CD14-positive monocyte (primary cell): ENCODE measurements at regions not wholly inside any gene's neighbourhood (a gene's known extent, or its start where the extent isn't known, plus 50 kb on each side); places are given as distances from the start of the nearest gene placed in this dataset.

Experiments used
- DNase-seq, 3 donors: peaks; one replicate each; pipeline ENCODE4 v3.0.0-alpha.2; 2011 to 2022
- H2AFZ ChIP-seq: 2 replicates; pipeline ENCODE4 v1.6.0; 2012; ENCODE audit warnings: mild to moderate bottlenecking, low read depth, low read length, inconsistent platforms; ENCODE audit not compliant: insufficient read depth, poor library complexity, severe bottlenecking
- H3K27ac ChIP-seq, 2 donors: 1 replicate in 1 of 2; 2 replicates in 1 of 2; pipeline ENCODE4 v1.5.1; 2012 to 2013; ENCODE audit warnings: low read length in 2 of 2, control low read depth in 1 of 2, inconsistent platforms in 1 of 2, low read depth in 1 of 2, mild to moderate bottlenecking in 1 of 2
- H3K27me3 ChIP-seq, 2 donors: one replicate each; pipeline versions ENCODE4 v1.6.0 to v1.6.1; 2011 to 2013; ENCODE audit warnings: low read length in 2 of 2; ENCODE audit not compliant: control insufficient read depth in 2 of 2, insufficient read depth in 2 of 2
- H3K36me3 ChIP-seq, 2 donors: replicated peaks in 1 of 2; 1 replicate in 1 of 2; 2 replicates in 1 of 2; pipeline versions ENCODE4 v1.5.1 to v1.6.1; 2012 to 2013; ENCODE audit warnings: low read length in 2 of 2, control low read depth in 1 of 2, inconsistent platforms in 1 of 2, mild to moderate bottlenecking in 1 of 2; ENCODE audit not compliant: insufficient read depth in 2 of 2, control insufficient read depth in 1 of 2
- H3K4me1 ChIP-seq, 2 donors: 1 replicate in 1 of 2; 2 replicates in 1 of 2; pipeline versions ENCODE4 v1.5.1 to v1.6.1; 2012 to 2013; ENCODE audit warnings: low read length in 2 of 2, control low read depth in 1 of 2, inconsistent platforms in 1 of 2, mild to moderate bottlenecking in 1 of 2, moderate library complexity in 1 of 2; ENCODE audit not compliant: insufficient read depth in 2 of 2, control insufficient read depth in 1 of 2
- H3K4me2 ChIP-seq: replicated peaks from 2 replicates; pipeline ENCODE3; 2012; ENCODE audit warnings: low read length, moderate library complexity, mild to moderate bottlenecking; ENCODE audit not compliant: poor library complexity, severe bottlenecking; ENCODE audit errors: extremely low read depth
- H3K4me3 ChIP-seq, 3 experiments: fragments of 200-600 bp in 1 of 3; sonication (generic) in 1 of 3; replicated peaks in 1 of 3; 1 replicate in 2 of 3; 2 replicates in 1 of 3; pipeline ENCODE4 v1.5.1; 2011 to 2013; ENCODE audit warnings: low read length in 3 of 3, mild to moderate bottlenecking in 3 of 3, control low read depth in 2 of 3, low read depth in 2 of 3, inconsistent platforms in 1 of 3, moderate library complexity in 1 of 3
- H3K79me2 ChIP-seq: 2 replicates; pipeline ENCODE4 v1.6.0; 2012; ENCODE audit warnings: mild to moderate bottlenecking, control low read depth, inconsistent platforms, low read length, moderate library complexity; ENCODE audit not compliant: insufficient read depth
- H3K9ac ChIP-seq: 2 replicates; pipeline ENCODE4 v1.6.0; 2017; ENCODE audit warnings: low read length, mild to moderate bottlenecking; ENCODE audit not compliant: insufficient read depth, poor library complexity, severe bottlenecking
- H3K9me3 ChIP-seq, 2 donors: replicated peaks in 1 of 2; 1 replicate in 1 of 2; 2 replicates in 1 of 2; pipeline versions ENCODE4 v1.5.1 to v1.6.1; 2012 to 2013; ENCODE audit warnings: low read length in 2 of 2, control low read depth in 1 of 2; ENCODE audit not compliant: control insufficient read depth in 1 of 2, insufficient read depth in 1 of 2
- H4K20me1 ChIP-seq: 2 replicates; pipeline ENCODE4 v1.6.0; 2012; ENCODE audit warnings: mild to moderate bottlenecking, low read length, control low read depth, moderate library complexity; ENCODE audit not compliant: insufficient read depth
- H3K27ac Mint-ChIP-seq, 7 donors: one replicate each; pipeline ENCODE4 v1.8.0; 2020; ENCODE audit warnings: mild to moderate bottlenecking in 7 of 7, mixed read lengths in 7 of 7, moderate library complexity in 6 of 7, inconsistent platforms in 2 of 7
- H3K27me3 Mint-ChIP-seq, 3 donors: one replicate each; pipeline ENCODE4 v1.8.0; 2021 to 2022; ENCODE audit warnings: low read depth in 3 of 3, mild to moderate bottlenecking in 3 of 3, mixed read lengths in 3 of 3, moderate library complexity in 3 of 3, inconsistent platforms in 1 of 3
- H3K36me3 Mint-ChIP-seq, 2 donors: one replicate each; pipeline ENCODE4 v1.8.0; 2020; ENCODE audit warnings: mixed read lengths in 2 of 2, inconsistent platforms in 1 of 2, mild to moderate bottlenecking in 1 of 2
- H3K4me1 Mint-ChIP-seq: one replicate; pipeline ENCODE4 v1.8.0; 2020; ENCODE audit warnings: mild to moderate bottlenecking, mixed read lengths
- H3K4me3 Mint-ChIP-seq, 2 donors: one replicate each; pipeline ENCODE4 v1.8.0; 2020; ENCODE audit warnings: mild to moderate bottlenecking in 2 of 2, mixed read lengths in 2 of 2, moderate library complexity in 1 of 2
- H3K9me3 Mint-ChIP-seq, 7 donors: one replicate each; pipeline ENCODE4 v1.8.0; 2020 to 2022; ENCODE audit warnings: mixed read lengths in 7 of 7, mild to moderate bottlenecking in 6 of 7, moderate library complexity in 6 of 7, inconsistent platforms in 2 of 7
- WGBS: methylation state at CpG from one replicate; pipeline ENCODE4 v1.1.5; 2013; ENCODE audit warnings: missing lambda C conversion rate; ENCODE audit not compliant: insufficient coverage; 5-methylcytosine and 5-hydroxymethylcytosine counted together
- intact Hi-C, 2 donors: fragments of 100-400 bp; cut with micrococcal nuclease; formaldehyde crosslinking; loops; one replicate each; pipeline versions ENCODE4 v1.15.0 to v1.15.1; 2023
- TF ChIP-seq, protein P1 (sequence below): fragments of 200-600 bp; IDR thresholded peaks from one replicate; pipeline ENCODE4 v1.8.0; 2022; ENCODE audit warnings: antibody characterized with exemption, mild to moderate bottlenecking

DNA sequence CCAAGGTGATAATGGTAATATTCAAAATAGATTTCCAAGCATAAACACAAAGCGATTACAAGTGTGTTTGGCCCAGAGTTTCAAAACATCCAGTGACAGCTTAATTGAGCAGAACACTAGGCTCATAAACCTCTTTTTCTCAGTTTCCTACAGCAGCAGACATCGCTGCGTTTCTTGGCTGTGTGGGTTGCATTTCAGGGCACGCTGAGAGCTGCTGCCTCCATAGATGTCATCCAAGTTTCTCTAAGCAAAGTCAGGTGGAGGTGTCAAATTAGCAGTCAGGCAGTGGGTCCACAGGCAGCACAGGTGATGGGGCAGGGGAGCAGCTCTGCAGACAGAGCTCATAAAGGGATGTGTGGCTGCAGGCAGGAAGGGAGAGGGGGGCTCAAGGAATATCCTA lies 50.5 kb upstream of the COL13A1 start:
- Histone ChIP-seq H3K27me3 (no peaks in the 10 kb centered on the region), H2AFZ (no peak overlapping the region), H3K9ac (no peak overlapping the region), H4K20me1 (no peaks in the 10 kb centered on the region), H3K36me3 (no peaks in the 10 kb centered on the region), H3K4me2 (no peak overlapping the region), H3K4me1 (no peaks in the 10 kb centered on the region), H3K27ac (no peak overlapping the region), H3K79me2 (no peaks in the 10 kb centered on the region), H3K9me3 (no peaks in the 10 kb centered on the region), H3K4me3 (no peak overlapping the region)
- Mint-ChIP-seq H3K4me1 (no peaks in the 10 kb centered on the region), H3K27me3 (peaks cover 3 to 13% (median 11%) of the 10 kb centered on the region in 3 donors), H3K36me3 (no peaks in the 10 kb centered on the region), H3K4me3 (peak overlapping the region in 1 of 2 donors; percentile 19), H3K27ac (no peak overlapping the region), H3K9me3 (peaks cover 0 to 2% (median 0%) of the 10 kb centered on the region in 7 donors)
- TF ChIP-seq, protein P1, sequence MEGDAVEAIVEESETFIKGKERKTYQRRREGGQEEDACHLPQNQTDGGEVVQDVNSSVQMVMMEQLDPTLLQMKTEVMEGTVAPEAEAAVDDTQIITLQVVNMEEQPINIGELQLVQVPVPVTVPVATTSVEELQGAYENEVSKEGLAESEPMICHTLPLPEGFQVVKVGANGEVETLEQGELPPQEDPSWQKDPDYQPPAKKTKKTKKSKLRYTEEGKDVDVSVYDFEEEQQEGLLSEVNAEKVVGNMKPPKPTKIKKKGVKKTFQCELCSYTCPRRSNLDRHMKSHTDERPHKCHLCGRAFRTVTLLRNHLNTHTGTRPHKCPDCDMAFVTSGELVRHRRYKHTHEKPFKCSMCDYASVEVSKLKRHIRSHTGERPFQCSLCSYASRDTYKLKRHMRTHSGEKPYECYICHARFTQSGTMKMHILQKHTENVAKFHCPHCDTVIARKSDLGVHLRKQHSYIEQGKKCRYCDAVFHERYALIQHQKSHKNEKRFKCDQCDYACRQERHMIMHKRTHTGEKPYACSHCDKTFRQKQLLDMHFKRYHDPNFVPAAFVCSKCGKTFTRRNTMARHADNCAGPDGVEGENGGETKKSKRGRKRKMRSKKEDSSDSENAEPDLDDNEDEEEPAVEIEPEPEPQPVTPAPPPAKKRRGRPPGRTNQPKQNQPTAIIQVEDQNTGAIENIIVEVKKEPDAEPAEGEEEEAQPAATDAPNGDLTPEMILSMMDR, result no peak
- 80% methylated on average over 1 of the region's 4 CpGs for WGBS
- no peak for DNase-seq
- intact Hi-C loops, result no loop called here
